ENCODE measurements at regions not wholly inside any gene's neighbourhood (a gene's known extent, or its start where the extent isn't known, plus 50 kb on each side); places are given as distances from the start of the nearest gene placed in this dataset.
"Not testable (repeated sequence)": the region's sequence is repeated elsewhere in the genome, so short reads cannot be mapped to it uniquely, and the experiment has no call there.

DNA sequence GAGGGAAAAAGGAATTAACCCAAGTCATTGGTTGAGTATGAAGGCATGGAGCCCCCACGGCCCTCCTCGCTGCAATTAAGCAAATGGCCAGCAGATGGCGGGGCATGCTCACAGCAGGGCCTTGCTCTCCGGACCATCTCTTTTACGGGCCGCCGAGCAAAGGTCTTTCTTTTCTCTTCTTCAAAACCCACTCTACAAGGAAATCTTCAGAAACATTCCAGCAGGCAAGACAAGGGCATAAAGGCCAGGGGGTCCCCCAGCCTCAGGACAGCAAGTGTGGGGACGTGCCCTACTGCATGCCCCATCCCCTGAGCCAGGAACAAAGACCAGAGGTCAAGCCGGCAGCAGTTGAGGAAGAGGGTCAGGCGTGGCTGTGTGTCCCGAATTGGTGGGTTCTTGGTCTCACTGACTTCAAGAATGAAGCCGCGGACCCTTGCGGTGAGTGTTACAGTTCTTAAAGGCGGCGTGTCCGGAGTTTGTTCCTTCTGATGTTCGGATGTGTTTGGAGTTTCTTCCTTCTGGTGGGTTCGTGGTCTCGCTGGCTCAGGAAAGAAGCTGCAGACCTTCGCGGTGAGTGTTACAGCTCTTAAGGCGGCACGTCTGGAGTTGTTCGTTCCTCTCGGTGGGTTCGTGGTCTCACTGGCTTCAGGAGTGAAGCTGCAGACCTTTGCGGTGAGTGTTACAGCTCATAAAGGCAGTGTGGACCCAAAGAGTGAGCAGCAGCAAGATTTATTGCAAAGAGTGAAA lies 59.6 kb upstream of the TOP1 start:
- H3K27me3 ChIP-seq (ENCODE audit: control insufficient read depth in 3 of 3, insufficient read depth in 3 of 3, low read length in 2 of 3); H3K27ac ChIP-seq (ENCODE audit: low read depth in 1 of 2, low read length in 1 of 2); H3K4me3 ChIP-seq; H3K9me3 ChIP-seq (ENCODE audit: control insufficient read depth in 4 of 4, insufficient read depth in 3 of 4, low read length in 3 of 4); H3K36me3 ChIP-seq (ENCODE audit: control insufficient read depth in 4 of 4, insufficient read depth in 4 of 4, low read length in 4 of 4); H3K9ac ChIP-seq (ENCODE audit: insufficient read depth in 1 of 2, low read length in 2 of 2): not testable (repeated sequence)
- 5 to 8% methylated on average over 24 to 28 of the region's 28 CpGs for WGBS, 2 donors
- DNase-seq (peak; percentile 86 to 90 (median 87)), ATAC-seq (ENCODE audit: insufficient read depth, low FRiP score) (peak; percentile 87)
- peaks cover 0 to 13% (median 0%) of the 10 kb centered on the region in 5 donors for H3K4me1 ChIP-seq (ENCODE audit: control insufficient read depth in 5 of 5, insufficient read depth in 5 of 5, low read length in 5 of 5)
- TF ChIP-seq, protein P1, sequence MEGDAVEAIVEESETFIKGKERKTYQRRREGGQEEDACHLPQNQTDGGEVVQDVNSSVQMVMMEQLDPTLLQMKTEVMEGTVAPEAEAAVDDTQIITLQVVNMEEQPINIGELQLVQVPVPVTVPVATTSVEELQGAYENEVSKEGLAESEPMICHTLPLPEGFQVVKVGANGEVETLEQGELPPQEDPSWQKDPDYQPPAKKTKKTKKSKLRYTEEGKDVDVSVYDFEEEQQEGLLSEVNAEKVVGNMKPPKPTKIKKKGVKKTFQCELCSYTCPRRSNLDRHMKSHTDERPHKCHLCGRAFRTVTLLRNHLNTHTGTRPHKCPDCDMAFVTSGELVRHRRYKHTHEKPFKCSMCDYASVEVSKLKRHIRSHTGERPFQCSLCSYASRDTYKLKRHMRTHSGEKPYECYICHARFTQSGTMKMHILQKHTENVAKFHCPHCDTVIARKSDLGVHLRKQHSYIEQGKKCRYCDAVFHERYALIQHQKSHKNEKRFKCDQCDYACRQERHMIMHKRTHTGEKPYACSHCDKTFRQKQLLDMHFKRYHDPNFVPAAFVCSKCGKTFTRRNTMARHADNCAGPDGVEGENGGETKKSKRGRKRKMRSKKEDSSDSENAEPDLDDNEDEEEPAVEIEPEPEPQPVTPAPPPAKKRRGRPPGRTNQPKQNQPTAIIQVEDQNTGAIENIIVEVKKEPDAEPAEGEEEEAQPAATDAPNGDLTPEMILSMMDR (IDR thresholded peaks at IDR 0.05; ENCODE audit: control extremely low read depth, extremely low read depth): peak; percentile 97

DNA sequence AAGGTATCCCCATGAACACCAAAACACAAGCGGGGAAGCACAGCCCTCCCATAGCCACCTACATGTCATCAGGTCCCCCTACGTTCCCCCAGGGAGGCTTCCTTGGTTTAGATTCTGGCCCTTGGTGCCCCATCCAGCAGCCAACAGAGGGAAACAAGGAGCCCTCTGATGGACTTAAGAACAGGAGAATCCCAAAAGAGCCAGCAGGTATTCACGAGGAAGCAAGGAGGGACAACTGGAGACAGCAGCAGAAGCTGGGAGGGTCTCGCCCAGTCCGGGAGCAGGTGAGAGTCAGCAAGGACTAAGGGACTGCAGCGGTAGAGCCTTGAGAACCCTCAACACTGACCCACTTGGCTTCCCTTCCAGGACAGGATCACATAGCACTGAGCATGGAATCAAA lies 58.4 kb upstream of the TOP1 start:
- Histone ChIP-seq H3K27me3 (ENCODE audit: control insufficient read depth in 3 of 3, insufficient read depth in 3 of 3, low read length in 2 of 3) (no peaks in the 10 kb centered on the region), H3K4me1 (ENCODE audit: control insufficient read depth in 5 of 5, insufficient read depth in 5 of 5, low read length in 5 of 5) (peaks cover 0 to 13% (median 0%) of the 10 kb centered on the region in 5 donors), H3K36me3 (ENCODE audit: control insufficient read depth in 4 of 4, insufficient read depth in 4 of 4, low read length in 4 of 4) (no peaks in the 10 kb centered on the region), H3K27ac (ENCODE audit: low read depth in 1 of 2, low read length in 1 of 2) (no peak overlapping the region), H3K9ac (ENCODE audit: insufficient read depth in 1 of 2, low read length in 2 of 2) (no peak overlapping the region), H3K4me3 (no peak overlapping the region), H3K9me3 (ENCODE audit: control insufficient read depth in 4 of 4, insufficient read depth in 3 of 4, low read length in 3 of 4) (no peaks in the 10 kb centered on the region)
- ATAC-seq (ENCODE audit: insufficient read depth, low FRiP score): no peak
- TF ChIP-seq, protein P1 (IDR thresholded peaks at IDR 0.05; ENCODE audit: control extremely low read depth, extremely low read depth): no peak
- WGBS, 2 donors: 93 to 97% methylated on average over 6 of the region's 6 CpGs
- DNase-seq: peak in 1 of 3 donors; percentile 9

DNA sequence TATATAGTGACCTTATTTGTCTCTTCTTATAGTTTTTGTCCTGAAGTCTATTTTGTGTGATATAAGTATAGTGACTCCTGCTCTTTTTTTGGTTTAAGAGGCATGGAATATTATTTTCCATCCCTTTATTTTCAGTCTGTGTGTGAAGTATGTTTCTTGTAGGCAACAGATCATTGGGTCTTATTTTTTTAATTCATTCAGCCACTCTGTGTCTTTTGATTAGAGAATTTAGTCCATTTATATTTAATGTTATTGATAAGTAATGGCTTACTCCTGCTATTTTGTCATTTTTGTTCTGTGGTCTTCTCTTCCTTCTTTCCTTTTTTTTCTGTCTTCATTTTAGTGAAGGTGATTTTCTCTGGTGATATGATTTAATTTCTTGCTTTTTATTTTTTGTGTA lies 51.4 kb upstream of the TOP1 start:
- Histone ChIP-seq H3K27ac (ENCODE audit: low read depth in 1 of 2, low read length in 1 of 2) (no peak overlapping the region), H3K36me3 (ENCODE audit: control insufficient read depth in 4 of 4, insufficient read depth in 4 of 4, low read length in 4 of 4) (no peaks in the 10 kb centered on the region), H3K9ac (ENCODE audit: insufficient read depth in 1 of 2, low read length in 2 of 2) (no peak overlapping the region), H3K4me3 (no peak overlapping the region), H3K4me1 (ENCODE audit: control insufficient read depth in 5 of 5, insufficient read depth in 5 of 5, low read length in 5 of 5) (no peaks in the 10 kb centered on the region), H3K27me3 (ENCODE audit: control insufficient read depth in 3 of 3, insufficient read depth in 3 of 3, low read length in 2 of 3) (no peaks in the 10 kb centered on the region), H3K9me3 (ENCODE audit: control insufficient read depth in 4 of 4, insufficient read depth in 3 of 4, low read length in 3 of 4) (peaks cover 0 to 3% (median 2%) of the 10 kb centered on the region in 4 donors)
- TF ChIP-seq, protein P1 (IDR thresholded peaks at IDR 0.05; ENCODE audit: control extremely low read depth, extremely low read depth): no peak
- DNase-seq (no peak), ATAC-seq (ENCODE audit: insufficient read depth, low FRiP score) (no peak)

DNA sequence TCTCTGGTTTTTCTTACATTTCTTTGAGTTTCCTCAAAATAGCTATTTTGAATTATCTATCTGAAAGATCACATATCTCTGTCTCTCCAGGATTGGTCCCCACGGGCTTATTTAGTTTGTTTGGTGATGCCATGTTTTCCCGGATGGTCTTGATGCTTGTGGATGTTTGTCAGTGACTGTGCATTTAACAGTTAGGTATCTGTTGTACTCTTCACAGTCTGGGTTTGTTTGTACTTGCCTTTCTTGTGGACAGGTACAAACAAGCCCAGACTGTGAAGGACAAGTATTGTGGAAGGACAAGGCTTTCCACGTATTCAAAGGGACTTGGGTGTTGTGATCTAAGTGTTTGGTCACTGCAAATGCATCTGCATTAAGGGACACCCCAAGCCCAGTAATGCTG lies 49.9 kb upstream of the TOP1 start:
- TF ChIP-seq, protein P1 (IDR thresholded peaks at IDR 0.05; ENCODE audit: control extremely low read depth, extremely low read depth): no peak
- H3K4me1 ChIP-seq (ENCODE audit: control insufficient read depth in 5 of 5, insufficient read depth in 5 of 5, low read length in 5 of 5): no peaks in the 10 kb centered on the region
- H3K27ac ChIP-seq (ENCODE audit: low read depth in 1 of 2, low read length in 1 of 2): no peak overlapping the region
- peaks cover 0 to 3% (median 2%) of the 10 kb centered on the region in 4 donors for H3K9me3 ChIP-seq (ENCODE audit: control insufficient read depth in 4 of 4, insufficient read depth in 3 of 4, low read length in 3 of 4)
- DNase-seq: no peak
- no peak overlapping the region for H3K4me3 ChIP-seq
- no peaks in the 10 kb centered on the region for H3K36me3 ChIP-seq (ENCODE audit: control insufficient read depth in 4 of 4, insufficient read depth in 4 of 4, low read length in 4 of 4)
- H3K9ac ChIP-seq (ENCODE audit: insufficient read depth in 1 of 2, low read length in 2 of 2): no peak overlapping the region
- ATAC-seq (ENCODE audit: insufficient read depth, low FRiP score): no peak
- WGBS, 2 donors: 83 to 93% methylated on average over 3 of the region's 3 CpGs
- H3K27me3 ChIP-seq (ENCODE audit: control insufficient read depth in 3 of 3, insufficient read depth in 3 of 3, low read length in 2 of 3): no peaks in the 10 kb centered on the region
